ENCODE measurements at regions not wholly inside any gene's neighbourhood (a gene's known extent, or its start where the extent isn't known, plus 50 kb on each side); places are given as distances from the start of the nearest gene placed in this dataset.

GRCh38 chr3:22208844-22209243 is 457.8 kb upstream of the ZNF385D start:
- no peak for TF ChIP-seq POLR2A (IDR thresholded peaks at IDR 0.05)
- TF ChIP-seq, protein P1, sequence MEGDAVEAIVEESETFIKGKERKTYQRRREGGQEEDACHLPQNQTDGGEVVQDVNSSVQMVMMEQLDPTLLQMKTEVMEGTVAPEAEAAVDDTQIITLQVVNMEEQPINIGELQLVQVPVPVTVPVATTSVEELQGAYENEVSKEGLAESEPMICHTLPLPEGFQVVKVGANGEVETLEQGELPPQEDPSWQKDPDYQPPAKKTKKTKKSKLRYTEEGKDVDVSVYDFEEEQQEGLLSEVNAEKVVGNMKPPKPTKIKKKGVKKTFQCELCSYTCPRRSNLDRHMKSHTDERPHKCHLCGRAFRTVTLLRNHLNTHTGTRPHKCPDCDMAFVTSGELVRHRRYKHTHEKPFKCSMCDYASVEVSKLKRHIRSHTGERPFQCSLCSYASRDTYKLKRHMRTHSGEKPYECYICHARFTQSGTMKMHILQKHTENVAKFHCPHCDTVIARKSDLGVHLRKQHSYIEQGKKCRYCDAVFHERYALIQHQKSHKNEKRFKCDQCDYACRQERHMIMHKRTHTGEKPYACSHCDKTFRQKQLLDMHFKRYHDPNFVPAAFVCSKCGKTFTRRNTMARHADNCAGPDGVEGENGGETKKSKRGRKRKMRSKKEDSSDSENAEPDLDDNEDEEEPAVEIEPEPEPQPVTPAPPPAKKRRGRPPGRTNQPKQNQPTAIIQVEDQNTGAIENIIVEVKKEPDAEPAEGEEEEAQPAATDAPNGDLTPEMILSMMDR (IDR thresholded peaks at IDR 0.05), result no peak
